ENCODE measurements at regions not wholly inside any gene's neighbourhood (a gene's known extent, or its start where the extent isn't known, plus 50 kb on each side); places are given as distances from the start of the nearest gene placed in this dataset.
"Not testable (repeated sequence)": the region's sequence is repeated elsewhere in the genome, so short reads cannot be mapped to it uniquely, and the experiment has no call there.

- DNase-seq: no peak
Measured at GRCh38 chr12:127829281-127830064, 437.5 kb upstream of the TMEM132C start.

- no peak for DNase-seq
Measured at GRCh38 chr12:127830065-127830460, 436.9 kb upstream of the TMEM132C start.

- no peak for DNase-seq
Measured at GRCh38 chr12:127830730-127831129, 436.2 kb upstream of the TMEM132C start.

- no peak for DNase-seq
Measured at GRCh38 chr12:127832172-127832571, 434.8 kb upstream of the TMEM132C start.

GRCh38 chr12:127836802-127837201 lies 430.2 kb upstream of the TMEM132C start:
- DNase-seq: not testable (repeated sequence)

- no peak for DNase-seq
Measured at GRCh38 chr12:127857661-127858060, 409.3 kb upstream of the TMEM132C start.

GRCh38 chr12:127860536-127860935 lies 406.4 kb upstream of the TMEM132C start:
- no peak for DNase-seq

GRCh38 chr12:127861406-127861805 lies 405.6 kb upstream of the TMEM132C start:
- DNase-seq: no peak

GRCh38 chr12:127873306-127873705 lies 393.7 kb upstream of the TMEM132C start:
- DNase-seq: no peak

GRCh38 chr12:127881371-127882140 lies 385.4 kb upstream of the TMEM132C start:
- no peak for DNase-seq

GRCh38 chr12:127883013-127883412 lies 384.0 kb upstream of the TMEM132C start:
- DNase-seq: no peak

GRCh38 chr12:127885954-127886750 lies 380.8 kb upstream of the TMEM132C start:
- DNase-seq: no peak

GRCh38 chr12:127886827-127887226 lies 380.1 kb upstream of the TMEM132C start:
- DNase-seq: no peak

- no peak for DNase-seq
Measured at GRCh38 chr12:127888943-127889719, 377.8 kb upstream of the TMEM132C start.

- DNase-seq: no peak
Measured at GRCh38 chr12:127893895-127894609, 372.9 kb upstream of the TMEM132C start.

- no peak for DNase-seq
Measured at GRCh38 chr12:127896661-127897060, 370.3 kb upstream of the TMEM132C start.

GRCh38 chr12:127898616-127899015 lies 368.4 kb upstream of the TMEM132C start:
- no peak for DNase-seq

- DNase-seq: no peak
Measured at GRCh38 chr12:127899971-127900370, 367.0 kb upstream of the TMEM132C start.

GRCh38 chr12:127900386-127900785 lies 366.6 kb upstream of the TMEM132C start:
- no peak for DNase-seq

GRCh38 chr12:127903146-127903545 lies 363.8 kb upstream of the TMEM132C start:
- no peak for DNase-seq

- no peak for DNase-seq
Measured at GRCh38 chr12:127909041-127909440, 357.9 kb upstream of the TMEM132C start.

- DNase-seq: no peak
Measured at GRCh38 chr12:127911291-127911690, 355.7 kb upstream of the TMEM132C start.
